GM12878 (cell line): ENCODE measurements at regions not wholly inside any gene's neighbourhood (a gene's known extent, or its start where the extent isn't known, plus 50 kb on each side); places are given as distances from the start of the nearest gene placed in this dataset.
"Not testable (repeated sequence)": the region's sequence is repeated elsewhere in the genome, so short reads cannot be mapped to it uniquely, and the experiment has no call there.

Experiments used
- ATAC-seq: fragments of 200-7000 bp; cut with Tn5 transposase; 3 replicates; pipeline ENCODE4 v1.9.1; 2020; ENCODE audit warnings: mild to moderate bottlenecking, moderate library complexity
- BruUV-seq: library from RNA; stranded (reverse); fragments of 400-500 nt; replicated peaks from 2 replicates; lab custom pipeline; 2021; lab: Mats Ljungman, UMichigan
- CTCF ChIA-PET: fragments of 300-600 bp; sonication (Branson Sonifier 250); formaldehyde crosslinking; extraction: SDS; loops from one replicate; lab custom pipeline; 2021; ENCODE audit warnings: inconsistent platforms; lab: Yijun Ruan, JAX
- POLR2A ChIA-PET: fragments of 350-600 bp; formaldehyde crosslinking; extraction: SDS; loops from one replicate; lab custom pipeline; 2021; ENCODE audit warnings: inconsistent platforms; lab: Charles Lee
- RAD21 ChIA-PET: fragments of 300-600 bp; sonication (Branson Sonifier 250); formaldehyde crosslinking; loops from one replicate; lab custom pipeline; 2023; ENCODE audit warnings: antibody characterized with exemption; ENCODE audit not compliant: unreplicated experiment; lab: Charles Lee
- SMC1A ChIA-PET: fragments of 300-600 bp; sonication (Branson Sonifier 250); formaldehyde crosslinking; loops from one replicate; lab custom pipeline; 2023; ENCODE audit not compliant: unreplicated experiment, uncharacterized antibody; lab: Charles Lee
- DNase-seq: peaks from one replicate; pipeline ENCODE4 v3.0.0-alpha.2; 2011; ENCODE audit warnings: low read depth, low spot score
- FAIRE-seq: peaks from 3 replicates; lab custom pipeline; 2011; peaks lifted over from hg19 to GRCh38; lab: Jason Lieb, UNC
- H2AFZ ChIP-seq: 2 replicates; pipeline ENCODE4 v1.6.0; 2011; ENCODE audit warnings: low read depth, low read length, control low read depth; ENCODE audit not compliant: control insufficient read depth
- H3K27ac ChIP-seq: 2 replicates; pipeline ENCODE4 v1.5.1; 2011; ENCODE audit warnings: control low read depth; ENCODE audit not compliant: control insufficient read depth, insufficient read depth
- H3K27me3 ChIP-seq, 2 experiments: replicated peaks in 1 of 2; 2 replicates each; pipeline versions ENCODE4 v1.6.0 to v1.6.1; 2011; ENCODE audit warnings: low read length in 1 of 2; ENCODE audit not compliant: control insufficient read depth in 2 of 2, insufficient read depth in 2 of 2
- H3K36me3 ChIP-seq, 2 experiments: 2 replicates each; pipeline ENCODE4 v1.5.1; 2011; ENCODE audit warnings: low read length in 1 of 2; ENCODE audit not compliant: control insufficient read depth in 2 of 2, insufficient read depth in 2 of 2
- H3K4me1 ChIP-seq: 2 replicates; pipeline ENCODE4 v1.6.1; 2011; ENCODE audit warnings: mild to moderate bottlenecking, low read length, moderate library complexity, mixed read lengths; ENCODE audit not compliant: control insufficient read depth, insufficient read depth
- H3K4me2 ChIP-seq: 2 replicates; pipeline ENCODE4 v1.6.0; 2011; ENCODE audit warnings: control low read depth; ENCODE audit not compliant: control insufficient read depth, insufficient read depth
- H3K4me3 ChIP-seq: fragments of 200-600 bp; sonication (generic); 2 replicates; pipeline ENCODE4 v1.5.1; 2016
- H3K79me2 ChIP-seq: 2 replicates; pipeline ENCODE4 v1.6.0; 2011; ENCODE audit warnings: low read length; ENCODE audit not compliant: control insufficient read depth, insufficient read depth
- H3K9ac ChIP-seq: 2 replicates; pipeline ENCODE4 v1.8.0; 2011; ENCODE audit warnings: low read length, control low read depth, mixed read lengths; ENCODE audit not compliant: control insufficient read depth, insufficient read depth
- H3K9me3 ChIP-seq: replicated peaks from 3 replicates; pipeline ENCODE4 v1.5.1; 2011; ENCODE audit warnings: mild to moderate bottlenecking, low read length; ENCODE audit not compliant: control insufficient read depth, insufficient read depth
- H4K20me1 ChIP-seq: 2 replicates; pipeline ENCODE4 v1.6.0; 2011; ENCODE audit not compliant: control insufficient read depth, insufficient read depth
- BCL11A ChIP-seq: IDR thresholded peaks from 2 replicates; pipeline ENCODE4 v1.6.1; 2011; ENCODE audit warnings: low read depth, low read length
- EP300 ChIP-seq, 2 experiments: fragments of 150-350 bp in 1 of 2; IDR thresholded peaks; 2 replicates each; pipeline ENCODE4 v1.6.1; 2011 to 2012; ENCODE audit warnings: low read depth in 2 of 2, low read length in 2 of 2, borderline replicate concordance in 1 of 2, improper control_type of control experiment in 1 of 2, inconsistent platforms in 1 of 2; ENCODE audit not compliant: control insufficient read depth in 1 of 2
- IKZF1 ChIP-seq: fragments of 450-650 bp; conservative IDR thresholded peaks from 2 replicates; pipeline ENCODE4 v1.6.1; 2017; ENCODE audit warnings: antibody characterized with exemption, mild to moderate bottlenecking
- NBN ChIP-seq: fragments of 450-650 bp; IDR thresholded peaks from 2 replicates; pipeline ENCODE4 v1.6.1; 2016
- SP1 ChIP-seq: IDR thresholded peaks from one replicate; pipeline ENCODE4 v1.6.1; 2011; ENCODE audit warnings: low read depth, low read length
- TCF12 ChIP-seq: IDR thresholded peaks from 2 replicates; pipeline ENCODE4 v1.6.1; 2011; ENCODE audit warnings: low read depth, mild to moderate bottlenecking, low read length
- WGBS: methylation state at CpG from one replicate; pipeline ENCODE4 v1.1.6; 2016; ENCODE audit warnings: low lambda C conversion rate; ENCODE audit not compliant: insufficient replicate concordance, insufficient coverage; ENCODE audit errors: missing lambda C conversion rate; 5-methylcytosine and 5-hydroxymethylcytosine counted together
- in situ Hi-C: fragments of 300-500 bp; cut with MboI; formaldehyde crosslinking; loops from 9 replicates; pipeline ENCODE4 v1.14.3; 2018; ENCODE audit warnings: mixed read lengths
- intact Hi-C: fragments of 100-400 bp; cut with micrococcal nuclease; formaldehyde crosslinking; loops from one replicate; pipeline ENCODE4 v1.14.2; 2022; ENCODE audit not compliant: unreplicated experiment
- TF ChIP-seq, protein P1 (sequence below): fragments of 450-650 bp; IDR thresholded peaks from 2 replicates; pipeline ENCODE4 v1.6.1; 2016; ENCODE audit warnings: mild to moderate bottlenecking
- TF ChIP-seq, protein P2 (sequence below): IDR thresholded peaks from 2 replicates; pipeline ENCODE4 v1.6.1; 2012; ENCODE audit warnings: low read length, inconsistent platforms

DNA sequence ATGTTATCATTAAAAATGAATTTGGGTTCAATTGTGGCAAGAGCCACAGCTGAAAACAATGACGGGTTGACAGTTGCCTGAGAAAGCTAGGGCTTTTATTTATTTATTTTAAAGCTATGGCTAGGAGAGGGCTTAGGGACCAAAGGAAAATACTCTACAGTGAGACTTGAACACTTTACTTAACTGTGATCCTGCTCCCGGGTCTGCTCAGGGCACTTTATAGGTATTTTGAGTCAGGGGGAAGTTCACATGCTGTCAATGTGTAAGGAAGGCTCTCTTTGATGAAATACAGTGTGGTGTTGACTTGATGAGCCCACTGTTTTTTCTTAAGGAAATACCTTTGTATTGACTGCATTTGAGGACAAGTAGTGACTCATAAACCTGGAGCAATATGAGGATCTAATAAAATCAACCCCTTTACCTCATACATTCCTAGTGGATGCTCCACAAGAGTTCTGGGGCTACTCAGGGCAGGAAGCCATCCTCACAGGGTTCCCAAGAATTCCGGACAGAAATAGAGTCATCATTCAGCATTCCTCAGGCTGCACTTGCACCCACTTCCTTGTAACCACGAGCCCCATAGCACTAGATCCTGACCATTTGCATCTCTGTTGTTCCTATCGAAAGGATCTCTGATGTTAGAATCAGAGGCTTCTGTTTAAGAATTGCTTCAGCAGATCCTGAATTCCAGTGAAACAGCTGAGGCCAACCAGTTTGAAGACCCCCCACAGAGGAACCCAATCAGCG is 61.0 kb upstream of the PNPLA4 start:
- H3K27me3 ChIP-seq, H3K4me3 ChIP-seq, DNase-seq, H3K4me1 ChIP-seq, H3K9ac ChIP-seq, H3K27ac ChIP-seq, H3K36me3 ChIP-seq, H4K20me1 ChIP-seq, BruUV-seq, H2AFZ ChIP-seq, H3K79me2 ChIP-seq, H3K9me3 ChIP-seq, intact Hi-C loops, FAIRE-seq, H3K4me2 ChIP-seq: not testable (repeated sequence)
- peak; percentile 25 for ATAC-seq
- CTCF ChIA-PET: interaction anchor here (0.9 to 1.0 kb wide), 2 partner anchors 40 to 63 kb away, joined by 3 read pairs; no protein-coding TSS in a partner anchor
- RAD21 ChIA-PET: interaction anchor here (0.5 to 1.0 kb wide), 2 partner anchors 40 to 618 kb away, joined by 3 to 5 read pairs; no protein-coding TSS in a partner anchor
- WGBS: 50% methylated on average over 6 of the region's 6 CpGs
- in situ Hi-C loops: loop anchor here (25.0 kb wide), 1 partner anchor 1724 kb away; no protein-coding TSS in a partner anchor
- POLR2A ChIA-PET: interaction anchor here (1.0 kb wide), 1 partner anchor 37 kb away, joined by 3 read pairs; no protein-coding TSS in a partner anchor
- SMC1A ChIA-PET: interaction anchor here (0.6 to 1.0 kb wide), 5 partner anchors 36 to 1921 kb away, joined by 3 to 4 read pairs (median 3); no protein-coding TSS in a partner anchor

DNA sequence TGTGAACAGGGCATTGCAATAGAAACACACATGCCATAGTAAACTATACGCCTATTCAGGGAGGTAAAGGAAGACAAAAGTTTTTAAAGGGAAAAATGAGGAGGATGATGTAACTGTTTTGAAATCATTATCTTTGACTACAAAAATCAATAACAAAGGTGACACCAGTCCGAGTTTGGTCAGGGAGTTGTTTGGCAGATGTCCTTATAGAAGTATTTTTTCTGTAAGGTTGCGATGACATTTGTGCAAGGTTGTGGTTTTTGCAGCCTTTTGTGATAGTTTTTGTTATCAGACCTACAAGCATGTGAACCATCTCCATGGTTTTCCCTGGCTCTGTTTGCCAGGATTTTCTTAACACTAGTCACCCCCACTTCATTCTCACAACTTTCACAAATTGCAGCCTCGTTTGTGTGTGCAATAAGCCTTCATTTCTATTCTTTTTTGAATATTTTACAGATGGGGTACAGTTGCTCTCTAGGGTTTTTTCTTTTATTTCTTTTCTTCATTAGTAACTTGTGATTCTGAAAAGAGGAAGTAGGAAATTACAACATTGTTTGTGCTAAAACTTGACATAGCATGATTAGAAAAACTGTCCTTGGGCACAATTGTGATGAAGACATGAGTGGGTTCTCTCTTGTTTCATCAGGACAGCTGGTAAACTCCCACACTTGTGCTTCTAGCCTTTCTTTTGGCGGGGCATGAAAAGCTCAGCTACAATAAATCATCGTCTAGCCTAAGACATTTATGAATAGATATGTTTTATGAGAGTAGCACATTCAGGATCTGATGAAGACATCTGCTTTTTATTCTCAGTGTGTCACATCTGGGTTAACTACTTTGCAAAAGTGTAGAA is 60.2 kb upstream of the PNPLA4 start:
- Histone ChIP-seq H3K9ac (no peak overlapping the region), H3K4me1 (no peaks in the 10 kb centered on the region), H3K27ac (peak overlapping the region; percentile 6; the same call in 1 of the 2 replicates), H3K4me3 (no peak overlapping the region), H2AFZ (no peak overlapping the region), H4K20me1 (no peaks in the 10 kb centered on the region), H3K36me3 (no peaks in the 10 kb centered on the region), H3K9me3 (no peaks in the 10 kb centered on the region), H3K4me2 (no peak overlapping the region), H3K27me3 (no peaks in the 10 kb centered on the region), H3K79me2 (no peaks in the 10 kb centered on the region)
- POLR2A ChIA-PET: interaction anchor here (1.0 kb wide), 1 partner anchor 36 kb away, joined by 3 read pairs; no protein-coding TSS in a partner anchor
- in situ Hi-C loops: loop anchor here (25.0 kb wide), 1 partner anchor 1725 kb away; no protein-coding TSS in a partner anchor
- WGBS: 56% methylated on average over 6 of the region's 6 CpGs
- SMC1A ChIA-PET: interaction anchor here (0.6 to 1.0 kb wide), 5 partner anchors 36 to 1922 kb away, joined by 3 to 4 read pairs (median 3); no protein-coding TSS in a partner anchor
- intact Hi-C loops: loop anchor here (2.0 kb wide), 1 partner anchor 61 kb away; the partner anchor contains the start of gene PNPLA4
- BruUV-seq: no TSS peak
- RAD21 ChIA-PET: interaction anchor here (0.5 to 1.0 kb wide), 2 partner anchors 40 to 618 kb away, joined by 3 to 5 read pairs; no protein-coding TSS in a partner anchor
- peak; percentile 94 for ATAC-seq
- peak; percentile 26 for DNase-seq
- CTCF ChIA-PET: interaction anchor here (0.9 to 1.0 kb wide), 2 partner anchors 39 to 62 kb away, joined by 3 read pairs; no protein-coding TSS in a partner anchor
- FAIRE-seq: no peak
- TF ChIP-seq IKZF1 (peak; percentile 43; the same call in 1 of the 2 replicates), SP1 (no peak), TCF12 (0 out of 2 replicates have a peak, but pooled peaks have one; percentile 66), EP300 (IDR thresholded peaks at IDR 0.05; ENCODE audit: borderline replicate concordance in 1 of 2, control insufficient read depth in 1 of 2, low read depth in 2 of 2, low read length in 2 of 2) (peak; percentile 74 to 79; a peak in 2 of 4 replicates), BCL11A (peak; percentile 54), NBN (peak; percentile 70)
- TF ChIP-seq, protein P1, sequence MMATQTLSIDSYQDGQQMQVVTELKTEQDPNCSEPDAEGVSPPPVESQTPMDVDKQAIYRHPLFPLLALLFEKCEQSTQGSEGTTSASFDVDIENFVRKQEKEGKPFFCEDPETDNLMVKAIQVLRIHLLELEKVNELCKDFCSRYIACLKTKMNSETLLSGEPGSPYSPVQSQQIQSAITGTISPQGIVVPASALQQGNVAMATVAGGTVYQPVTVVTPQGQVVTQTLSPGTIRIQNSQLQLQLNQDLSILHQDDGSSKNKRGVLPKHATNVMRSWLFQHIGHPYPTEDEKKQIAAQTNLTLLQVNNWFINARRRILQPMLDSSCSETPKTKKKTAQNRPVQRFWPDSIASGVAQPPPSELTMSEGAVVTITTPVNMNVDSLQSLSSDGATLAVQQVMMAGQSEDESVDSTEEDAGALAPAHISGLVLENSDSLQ: peak; percentile 58
- TF ChIP-seq, protein P2, sequence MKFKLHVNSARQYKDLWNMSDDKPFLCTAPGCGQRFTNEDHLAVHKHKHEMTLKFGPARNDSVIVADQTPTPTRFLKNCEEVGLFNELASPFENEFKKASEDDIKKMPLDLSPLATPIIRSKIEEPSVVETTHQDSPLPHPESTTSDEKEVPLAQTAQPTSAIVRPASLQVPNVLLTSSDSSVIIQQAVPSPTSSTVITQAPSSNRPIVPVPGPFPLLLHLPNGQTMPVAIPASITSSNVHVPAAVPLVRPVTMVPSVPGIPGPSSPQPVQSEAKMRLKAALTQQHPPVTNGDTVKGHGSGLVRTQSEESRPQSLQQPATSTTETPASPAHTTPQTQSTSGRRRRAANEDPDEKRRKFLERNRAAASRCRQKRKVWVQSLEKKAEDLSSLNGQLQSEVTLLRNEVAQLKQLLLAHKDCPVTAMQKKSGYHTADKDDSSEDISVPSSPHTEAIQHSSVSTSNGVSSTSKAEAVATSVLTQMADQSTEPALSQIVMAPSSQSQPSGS: 0 out of 2 replicates have a peak, but pooled peaks have one; percentile 28
